AG08396 (cell line): ENCODE measurements at regions not wholly inside any gene's neighbourhood (a gene's known extent, or its start where the extent isn't known, plus 50 kb on each side); places are given as distances from the start of the nearest gene placed in this dataset.

Experiments used
- DNase-seq: peaks from one replicate; pipeline ENCODE4 v3.0.0; 2012; ENCODE audit warnings: low spot score, mixed read lengths

DNA sequence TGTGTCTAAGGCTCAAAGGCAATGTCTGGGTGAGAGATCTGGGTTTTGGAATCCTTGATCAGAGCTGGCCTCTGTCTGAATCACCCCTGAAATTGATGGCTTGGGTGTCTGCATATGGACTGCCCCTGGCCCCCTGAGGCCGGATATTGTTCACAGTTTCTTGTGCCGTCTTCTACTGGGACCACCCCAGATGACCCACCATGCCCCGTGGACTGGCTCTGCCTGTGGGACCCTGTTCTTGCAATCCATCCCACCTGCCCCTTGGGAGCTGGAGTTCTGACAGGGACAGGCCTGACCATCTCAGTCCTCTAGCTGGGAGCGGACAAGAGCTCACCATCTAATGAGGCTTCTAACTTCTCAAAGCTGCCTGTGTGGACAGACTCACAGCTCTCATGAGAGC lies 119.9 kb downstream of the FAM43A start:
- DNase-seq: no peak

DNA sequence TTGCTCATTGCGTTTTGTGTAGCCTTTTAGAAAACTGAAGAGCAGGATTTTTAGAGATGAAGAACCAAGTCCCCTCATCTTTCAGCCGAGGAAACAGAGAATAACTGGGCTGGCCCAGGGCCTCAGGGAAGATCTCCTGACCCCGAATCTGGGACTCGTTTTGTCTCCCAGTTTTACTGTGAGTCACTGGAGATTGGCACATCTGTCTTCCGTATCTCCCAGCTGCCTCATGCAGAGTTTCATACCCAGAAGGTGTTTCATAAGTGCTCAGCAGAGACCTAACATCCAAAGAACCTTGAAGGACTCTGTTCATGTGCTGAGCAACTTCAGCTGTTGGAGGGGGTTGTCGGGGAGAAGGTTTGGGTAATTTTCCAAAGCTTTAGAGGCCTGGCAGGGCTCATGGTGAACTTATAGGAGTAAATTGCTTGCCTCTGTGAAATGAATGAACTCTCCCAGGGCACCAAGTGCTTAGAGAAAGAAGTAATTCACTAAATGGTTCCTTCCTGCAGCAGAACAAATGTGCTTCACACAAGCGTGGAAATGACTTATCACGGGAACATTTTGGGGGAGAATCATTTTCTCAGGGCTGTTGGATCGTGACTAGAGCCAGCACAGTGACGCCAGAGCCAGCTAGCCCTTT lies 121.4 kb downstream of the FAM43A start:
- DNase-seq: no peak

DNA sequence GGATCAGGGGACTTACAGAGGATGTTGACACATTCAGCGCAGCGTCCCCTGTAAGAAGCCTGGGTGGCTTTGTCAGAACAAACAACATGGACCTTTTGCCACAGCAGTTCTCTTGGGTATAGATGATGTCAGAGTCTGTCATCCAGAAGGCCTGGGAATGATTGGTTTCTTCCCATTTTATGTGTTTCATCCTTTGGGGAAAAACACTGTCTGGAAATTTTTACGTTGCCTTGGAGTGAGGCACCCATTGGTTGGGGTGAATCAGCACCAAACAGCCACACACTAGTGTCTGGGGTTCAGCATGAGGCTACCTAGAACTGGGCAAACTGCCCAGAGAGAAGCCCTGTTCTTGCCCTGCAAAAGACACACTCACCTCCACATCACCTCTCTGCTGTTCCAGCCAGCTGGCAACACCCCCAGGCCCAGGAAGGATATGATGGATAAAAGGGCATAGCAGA lies 123.0 kb downstream of the FAM43A start:
- no peak for DNase-seq

DNA sequence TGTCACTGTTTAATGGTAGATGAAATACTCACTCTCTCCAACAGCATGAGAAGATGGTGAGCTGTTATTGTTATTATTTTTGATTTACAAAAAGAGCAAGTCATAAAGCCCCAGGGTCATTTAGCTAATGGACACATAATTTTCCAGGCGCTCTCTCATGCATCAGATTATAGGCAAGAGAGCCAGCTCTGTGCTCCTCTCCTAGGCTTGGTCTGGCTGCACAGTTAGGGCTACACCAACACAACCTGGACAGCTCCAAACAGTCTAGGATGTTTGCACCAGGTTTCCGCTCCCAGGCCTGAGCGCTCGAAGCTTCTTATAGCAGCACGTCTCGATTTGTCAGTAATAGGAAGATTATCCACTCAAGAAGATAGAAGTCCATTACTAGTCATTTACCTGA lies 123.7 kb downstream of the FAM43A start:
- no peak for DNase-seq

DNA sequence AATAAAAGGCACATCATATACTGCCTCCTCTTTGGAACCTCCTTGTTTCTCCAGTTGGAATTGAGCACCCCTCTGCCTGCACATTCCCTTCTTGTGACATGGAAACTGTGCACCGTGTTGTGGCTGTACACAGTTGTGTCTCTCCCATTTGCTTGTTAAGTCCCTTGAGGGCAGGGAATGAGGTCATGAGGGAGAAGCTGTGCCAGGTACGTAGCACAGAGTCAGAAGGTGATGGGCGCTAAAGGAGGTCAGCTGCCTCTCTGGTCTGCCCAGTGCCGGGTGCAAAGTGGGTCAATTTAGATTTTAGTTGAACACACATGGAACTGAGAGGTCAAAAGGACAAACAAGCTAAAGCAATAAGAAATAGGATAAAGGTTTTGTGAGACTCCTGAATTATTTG lies 124.4 kb downstream of the FAM43A start:
- DNase-seq: no peak

DNA sequence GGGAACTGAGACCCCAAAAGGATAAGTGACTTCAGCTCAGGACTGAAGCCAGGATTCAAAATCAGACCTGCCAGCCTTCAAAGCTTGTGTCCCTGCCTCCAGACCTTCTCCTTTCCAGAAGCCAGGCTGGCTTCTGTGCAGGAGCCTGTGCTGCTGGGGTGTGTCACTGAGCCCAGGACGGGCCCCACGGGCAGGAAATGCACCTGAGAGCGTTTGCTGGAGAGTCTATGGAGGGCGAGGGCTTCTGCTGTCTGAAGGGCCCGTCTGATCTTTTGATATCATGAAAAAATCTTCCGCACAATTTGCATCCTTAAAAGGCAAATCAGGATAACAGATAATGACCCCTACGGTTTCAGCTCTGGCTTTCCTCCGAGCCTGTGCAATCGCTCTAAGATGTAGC lies 125.4 kb downstream of the FAM43A start:
- DNase-seq: no peak

DNA sequence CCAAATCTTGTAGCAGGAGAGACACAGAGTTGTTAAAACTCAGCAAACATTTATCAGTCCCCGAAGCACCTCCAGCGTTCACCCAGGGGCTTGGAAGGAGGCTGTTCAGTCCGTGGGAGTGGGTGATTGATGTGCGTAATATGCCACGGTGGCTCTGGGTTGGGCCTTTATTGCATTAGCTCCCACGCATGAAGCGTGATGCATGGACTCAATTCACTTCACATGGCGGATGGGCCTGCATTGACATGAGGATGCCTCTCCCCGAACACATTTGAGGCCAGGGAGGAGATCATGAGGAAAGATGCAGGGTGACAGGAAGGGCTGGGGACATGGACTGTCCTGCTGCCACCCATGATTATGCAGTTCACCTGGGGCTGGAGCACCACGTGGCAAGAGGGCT lies 126.5 kb downstream of the FAM43A start:
- no peak for DNase-seq

DNA sequence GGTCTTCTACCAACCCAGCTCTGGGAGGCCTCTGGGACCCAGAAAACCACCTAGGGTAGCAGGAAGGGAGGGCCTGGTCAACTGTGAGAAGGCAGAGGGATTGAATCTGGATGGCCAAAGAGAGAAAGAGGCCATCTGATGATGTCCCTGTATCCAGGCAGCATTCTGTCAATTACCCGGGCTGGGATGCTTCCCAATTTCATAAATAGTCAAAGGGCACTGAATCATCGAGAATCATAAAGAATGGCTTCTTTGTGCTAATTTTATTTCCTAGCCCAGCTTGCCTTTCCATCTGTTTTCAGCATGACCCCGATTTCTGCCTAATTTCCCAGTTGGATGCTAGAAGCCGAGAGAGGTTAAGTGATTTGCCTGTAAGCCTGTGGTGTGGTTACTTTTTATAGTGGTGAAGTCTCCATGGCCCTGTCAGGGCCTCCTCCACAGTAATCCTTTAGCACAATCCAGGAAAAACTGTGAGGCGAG lies 129.2 kb downstream of the FAM43A start:
- DNase-seq: no peak

DNA sequence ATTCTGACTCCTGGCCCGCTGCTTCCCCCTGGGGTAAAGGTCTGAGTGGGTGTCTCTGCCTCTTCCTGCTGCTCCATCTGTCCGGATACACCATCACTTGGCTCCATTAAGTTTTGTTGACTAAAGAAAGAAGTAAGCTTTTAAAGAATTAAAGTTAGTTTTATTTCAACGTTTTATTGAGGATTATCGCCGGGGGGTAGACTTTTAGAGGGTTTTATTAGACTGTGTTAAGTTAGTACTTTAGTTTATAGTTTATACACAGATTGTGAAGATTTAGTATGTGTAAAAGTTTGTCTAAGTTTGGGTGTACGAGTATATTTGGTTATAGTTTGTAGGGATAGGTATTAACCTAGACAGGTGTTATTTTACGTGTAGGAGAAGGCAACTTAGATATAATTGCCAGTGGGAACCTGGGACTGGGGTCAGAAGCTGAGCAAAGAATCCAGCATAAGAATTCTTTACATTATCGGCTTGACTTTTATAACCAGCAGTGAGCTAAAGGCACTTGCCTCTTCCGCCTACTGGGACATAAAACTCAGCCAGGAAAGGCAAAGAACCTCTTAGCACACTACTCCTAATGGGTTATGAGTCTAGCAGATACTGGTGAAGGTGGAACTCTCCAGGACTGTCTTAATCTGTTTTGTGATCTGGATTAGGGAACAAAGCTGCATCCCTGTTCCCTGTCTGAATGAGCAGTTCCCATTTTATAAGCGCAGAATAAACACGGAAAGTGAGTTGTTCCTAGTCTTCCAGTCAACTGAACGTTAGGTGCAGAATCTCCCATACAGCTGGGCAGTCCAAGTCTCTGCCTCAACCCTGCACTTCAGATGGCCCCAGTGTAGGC lies 131.3 kb downstream of the FAM43A start:
- no peak for DNase-seq

DNA sequence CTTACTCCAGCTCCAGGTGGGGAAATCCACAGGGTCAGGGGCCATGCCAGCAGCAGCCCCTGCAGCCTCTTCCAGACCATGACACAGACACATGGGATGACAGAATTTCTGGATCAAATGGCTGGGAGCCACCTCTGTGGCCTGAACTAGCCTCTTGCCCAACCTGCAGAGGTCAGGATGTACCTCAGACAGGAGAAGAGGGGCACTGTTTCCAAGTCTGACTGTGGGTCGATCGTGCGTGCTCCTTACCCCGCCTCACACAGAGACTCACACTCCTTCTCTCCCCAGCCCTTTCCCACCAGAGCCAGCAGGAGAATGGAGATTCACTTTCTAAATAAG lies 131.9 kb downstream of the FAM43A start:
- no peak for DNase-seq

DNA sequence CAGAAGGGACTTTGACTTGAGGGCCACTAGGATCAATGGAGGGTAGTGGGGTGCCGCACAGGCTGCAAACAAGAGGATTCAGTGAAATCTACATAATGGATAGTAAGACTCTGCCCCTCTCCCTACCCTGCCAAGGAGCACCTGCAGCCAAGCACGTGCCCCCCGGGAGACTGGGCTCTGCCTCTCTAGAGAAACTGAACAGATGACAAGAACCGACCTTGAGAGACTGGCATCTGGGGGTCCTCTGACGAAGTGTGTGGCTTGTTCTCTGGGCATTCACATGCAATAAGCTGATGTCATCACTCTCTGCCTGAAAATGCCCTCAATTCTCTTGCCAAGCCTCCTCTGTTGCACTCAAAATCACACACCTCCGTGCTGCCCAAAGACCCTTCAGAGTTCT lies 132.3 kb downstream of the FAM43A start:
- no peak for DNase-seq

DNA sequence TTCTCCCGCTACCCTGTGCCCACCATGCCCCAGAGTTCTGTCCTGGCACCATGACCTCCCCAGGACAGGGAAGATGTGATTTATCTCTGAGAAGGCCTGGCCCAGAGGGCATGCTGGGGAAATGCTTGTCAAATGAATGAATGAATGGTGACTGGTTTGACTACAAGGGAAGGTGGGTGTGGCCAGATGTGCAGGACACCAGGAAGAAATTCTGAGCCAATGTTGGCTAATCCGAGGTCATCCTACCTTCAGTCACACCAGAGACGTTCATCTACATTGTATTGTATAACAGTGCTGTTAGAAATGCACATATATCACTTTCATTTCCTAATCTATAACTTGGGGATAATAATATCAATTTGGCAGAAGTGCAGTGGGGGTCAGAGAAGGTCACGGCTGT lies 138.4 kb downstream of the FAM43A start:
- no peak for DNase-seq

DNA sequence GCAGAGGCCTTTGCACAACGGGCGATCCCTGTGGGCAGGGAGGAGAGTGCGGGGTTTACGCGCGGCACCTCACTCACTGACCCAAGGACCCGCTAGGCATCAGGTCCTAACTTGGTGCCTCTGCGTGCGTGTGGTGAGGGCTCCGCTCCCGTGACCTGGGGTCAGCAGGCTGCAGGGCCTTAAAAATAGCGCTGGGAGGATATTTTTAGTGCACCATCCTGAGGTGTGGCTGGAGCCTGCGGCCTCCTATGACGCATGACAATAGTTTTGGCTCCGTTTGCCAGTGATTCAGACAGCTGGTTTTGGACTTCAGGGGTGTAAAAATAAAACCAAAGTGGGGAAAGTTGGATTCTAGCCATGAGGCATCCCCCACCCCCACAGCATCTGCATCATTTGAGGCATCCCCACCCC lies 139.0 kb downstream of the FAM43A start:
- DNase-seq: peak; percentile 48

DNA sequence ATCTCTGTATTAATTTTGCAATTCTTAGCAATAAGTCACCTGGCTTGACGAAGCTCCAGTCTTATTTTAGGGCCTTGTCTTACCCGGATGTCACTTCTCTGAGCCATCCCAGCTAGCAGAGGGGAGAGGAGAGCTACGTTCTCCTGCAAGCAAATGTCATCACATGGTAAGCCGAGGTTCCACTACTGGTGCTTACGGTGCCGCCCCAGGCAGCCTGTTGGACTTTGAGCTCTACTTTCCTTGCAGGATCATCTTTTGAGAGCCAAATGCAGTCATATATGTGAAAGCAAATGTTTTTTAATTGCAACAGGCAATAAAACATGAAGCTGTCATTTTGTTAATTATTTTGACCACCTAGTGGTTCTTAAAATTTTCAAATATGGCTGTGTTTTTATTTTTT lies 140.9 kb downstream of the FAM43A start:
- no peak for DNase-seq

DNA sequence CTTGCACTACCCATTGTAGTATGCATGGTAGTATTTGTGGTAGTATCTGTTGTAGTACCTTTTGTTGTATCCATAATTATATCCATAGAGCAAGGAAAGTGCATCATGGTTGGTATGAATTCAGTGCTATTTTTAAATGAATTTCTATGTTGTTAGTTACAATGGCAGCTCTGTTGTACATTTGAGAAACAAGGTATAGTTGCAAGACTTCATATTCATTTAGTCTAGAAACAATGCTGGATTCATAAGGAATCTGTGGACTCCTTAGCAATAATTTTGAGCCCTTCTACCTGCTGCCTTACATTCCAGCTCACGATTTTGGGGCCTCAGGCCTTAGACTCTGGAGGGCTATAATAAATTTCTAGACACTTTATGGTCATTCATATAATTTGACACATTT lies 141.8 kb downstream of the FAM43A start:
- DNase-seq: no peak

DNA sequence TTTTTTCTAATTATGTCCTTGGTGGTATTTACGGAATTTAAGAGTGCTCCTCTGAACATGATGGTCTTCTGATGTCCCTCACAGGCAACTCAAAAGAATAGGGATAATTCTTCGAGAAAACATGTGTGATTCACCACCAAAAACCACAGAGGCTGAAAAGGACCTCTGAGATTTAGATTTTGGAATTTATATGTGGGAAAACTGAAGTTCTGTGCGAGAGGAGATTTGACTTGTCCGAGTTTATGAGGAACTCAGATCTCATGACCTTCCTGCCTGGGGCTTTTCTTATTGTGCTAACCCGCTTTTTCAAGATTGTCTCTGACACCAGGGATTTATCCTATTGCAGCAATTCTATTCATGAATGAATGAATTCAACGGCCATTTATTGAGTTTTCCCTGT lies 142.4 kb downstream of the FAM43A start:
- DNase-seq: no peak

DNA sequence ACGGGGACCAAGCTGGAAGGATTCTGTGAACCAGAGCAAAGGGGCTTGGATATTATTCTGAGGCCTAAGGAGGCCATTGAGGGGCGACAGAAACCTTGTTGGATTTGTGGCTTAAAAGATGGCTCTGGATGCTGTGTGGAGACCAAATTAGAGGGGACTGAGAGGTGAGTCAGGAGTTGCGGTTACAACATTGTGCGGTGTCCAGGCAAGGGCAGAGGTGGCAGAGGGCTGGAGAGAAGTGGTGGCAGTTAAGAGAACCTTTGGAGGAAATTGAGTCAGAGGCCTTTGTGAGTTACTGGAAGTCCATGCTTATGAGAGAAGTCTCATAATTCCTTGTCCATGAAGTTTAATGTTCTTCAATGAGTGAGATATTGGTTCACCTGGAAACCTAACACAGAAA lies 143.2 kb downstream of the FAM43A start:
- no peak for DNase-seq

DNA sequence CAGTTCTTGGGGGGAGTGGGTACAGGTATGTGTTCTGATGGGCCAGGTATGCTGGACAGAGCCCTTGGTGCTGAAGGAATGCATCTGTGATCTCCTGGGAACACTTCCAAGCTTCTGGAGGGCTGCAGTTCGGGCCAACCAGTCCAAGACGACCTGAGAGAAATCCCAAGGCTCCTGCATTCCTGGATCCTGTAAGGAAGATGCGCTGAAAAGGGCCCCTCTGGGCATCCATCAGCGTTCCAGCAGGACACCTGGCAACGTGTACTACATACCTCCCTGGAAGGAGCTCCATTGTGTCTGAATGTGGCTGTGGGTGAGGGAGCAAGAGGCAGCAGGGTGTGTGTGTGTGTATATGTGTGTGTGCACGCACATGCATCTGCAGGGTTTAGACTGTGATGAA lies 144.7 kb downstream of the FAM43A start:
- DNase-seq: no peak

DNA sequence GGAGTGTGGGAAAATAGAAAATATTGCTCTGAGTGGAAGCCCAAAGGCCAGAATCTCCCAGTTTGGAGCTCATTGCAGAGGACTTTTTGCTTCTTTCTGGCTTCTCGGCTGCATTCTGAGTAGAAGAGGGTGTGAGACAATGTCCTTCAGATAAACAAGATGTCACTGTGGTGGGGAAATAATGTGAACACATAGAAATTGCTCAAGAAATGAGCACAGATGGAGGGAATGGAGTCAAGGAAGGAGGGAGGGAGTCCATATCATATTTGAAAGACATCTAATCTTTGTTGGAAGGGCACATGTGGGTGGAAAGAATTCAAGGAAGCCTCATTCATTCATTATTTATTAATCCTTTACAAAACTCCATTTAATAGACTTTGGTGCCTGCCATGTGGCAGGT lies 145.3 kb downstream of the FAM43A start:
- DNase-seq: no peak

DNA sequence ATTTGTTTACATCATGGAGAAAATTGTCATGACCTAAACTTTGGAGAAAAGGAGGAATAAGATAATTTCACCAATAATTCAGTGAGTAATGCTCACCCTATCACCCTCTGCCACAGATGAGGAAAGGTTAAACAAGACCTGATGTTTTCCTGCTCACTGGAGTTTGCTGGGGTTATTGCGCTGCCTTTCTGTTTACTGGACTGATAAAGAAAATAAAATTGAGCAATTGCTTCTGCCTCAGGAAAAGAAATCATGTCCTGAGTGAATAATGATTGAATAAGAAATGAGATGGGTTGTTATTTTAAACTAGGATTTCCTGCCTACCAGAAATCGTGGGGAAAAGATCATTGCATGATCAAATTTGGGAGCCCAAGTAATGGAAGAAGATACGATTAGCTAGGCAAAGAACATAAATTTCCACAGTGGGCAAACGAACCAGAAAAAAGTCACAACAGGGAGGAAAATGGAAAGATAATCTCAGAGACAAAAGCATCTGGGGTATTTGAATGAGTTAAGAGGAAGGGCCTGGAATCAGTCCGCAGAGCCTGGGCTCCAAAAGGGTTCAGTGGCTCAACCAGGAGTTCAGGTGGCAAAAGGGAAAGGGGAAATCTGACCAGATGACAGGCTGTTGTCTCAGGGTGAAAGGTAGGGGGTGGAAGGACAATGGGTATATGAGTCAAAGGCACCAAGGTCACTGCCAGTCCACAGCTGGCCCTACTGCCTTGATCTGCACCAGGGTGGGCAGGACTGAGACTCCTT lies 146.8 kb downstream of the FAM43A start:
- DNase-seq: no peak

DNA sequence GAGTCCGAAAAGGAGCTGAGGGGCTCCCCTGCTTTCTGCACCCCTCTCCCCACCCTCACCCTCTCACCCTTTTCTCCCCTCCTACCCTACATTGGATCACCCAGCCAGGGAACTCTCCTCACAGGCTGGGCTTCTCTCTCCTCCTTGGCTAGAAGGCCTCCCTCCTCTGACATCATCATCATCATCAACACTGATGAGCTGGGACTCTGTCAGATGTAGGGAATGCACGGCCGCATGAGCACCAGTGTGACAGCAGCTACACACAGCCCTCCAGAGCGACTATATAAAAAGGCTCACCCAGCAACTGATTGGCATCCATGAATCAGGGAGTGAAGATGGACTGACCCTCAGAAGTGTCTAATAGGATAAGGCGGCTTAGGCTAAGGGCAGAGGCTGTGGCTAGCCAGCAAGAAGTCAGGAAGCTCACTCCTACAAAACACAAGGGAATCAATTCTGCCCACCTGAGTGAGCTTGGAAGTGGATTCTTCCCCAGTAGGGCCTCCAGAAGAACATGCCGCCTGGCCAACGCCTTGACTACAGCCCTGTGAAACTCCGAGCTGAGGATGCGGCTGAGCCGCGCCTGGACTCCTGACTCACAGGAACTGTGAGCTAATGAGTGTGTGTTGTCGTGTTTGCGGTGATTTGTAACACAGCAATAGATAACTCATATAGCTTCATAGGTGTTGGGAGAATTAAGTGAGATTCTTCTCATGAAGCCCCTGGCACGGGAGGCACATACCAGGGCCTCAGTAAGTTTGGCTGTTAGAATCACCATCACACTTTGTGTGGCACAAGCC lies 147.6 kb downstream of the FAM43A start:
- no peak for DNase-seq

DNA sequence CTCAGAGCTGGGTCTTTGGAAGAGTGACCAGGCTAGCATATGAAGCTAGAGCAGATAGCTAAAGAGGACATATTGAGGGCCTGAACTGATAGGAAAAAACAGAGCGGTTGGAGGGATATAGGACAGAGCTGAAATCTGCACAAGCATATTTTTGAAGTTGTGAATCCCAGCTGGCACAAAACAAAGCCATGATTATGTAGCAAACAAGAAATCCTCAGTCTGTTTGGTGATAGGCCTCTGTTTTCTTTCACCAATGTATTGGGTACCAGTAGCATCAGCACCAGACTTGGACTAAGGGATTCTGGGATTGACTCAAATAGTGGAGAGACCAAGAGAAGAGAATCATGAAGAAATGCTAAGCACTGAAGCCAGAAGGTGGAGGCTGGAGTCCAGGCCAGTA lies 151.0 kb downstream of the FAM43A start:
- no peak for DNase-seq
